Thyroid gland (tissue), 4 donors: ENCODE measurements at regions not wholly inside any gene's neighbourhood (a gene's known extent, or its start where the extent isn't known, plus 50 kb on each side); places are given as distances from the start of the nearest gene placed in this dataset.

Experiments used
- POLR2A ChIP-seq, 2 donors: fragments of 450-650 bp; IDR thresholded peaks; one replicate each; pipeline ENCODE4 v1.6.1; 2017; ENCODE audit warnings: antibody characterized with exemption in 2 of 2, mild to moderate bottlenecking in 2 of 2, moderate library complexity in 1 of 2
- TF ChIP-seq, protein P1 (sequence below), 6 experiments: fragments of 200-600 bp in 3 of 6; fragments of 450-650 bp in 3 of 6; sonication (generic) in 3 of 6; IDR thresholded peaks; one replicate each; pipeline ENCODE4 v1.5.1; 2016 to 2019; ENCODE audit warnings: antibody characterized with exemption in 6 of 6, mild to moderate bottlenecking in 2 of 6, inconsistent platforms in 1 of 6, moderate library complexity in 1 of 6

- TF ChIP-seq, protein P1, sequence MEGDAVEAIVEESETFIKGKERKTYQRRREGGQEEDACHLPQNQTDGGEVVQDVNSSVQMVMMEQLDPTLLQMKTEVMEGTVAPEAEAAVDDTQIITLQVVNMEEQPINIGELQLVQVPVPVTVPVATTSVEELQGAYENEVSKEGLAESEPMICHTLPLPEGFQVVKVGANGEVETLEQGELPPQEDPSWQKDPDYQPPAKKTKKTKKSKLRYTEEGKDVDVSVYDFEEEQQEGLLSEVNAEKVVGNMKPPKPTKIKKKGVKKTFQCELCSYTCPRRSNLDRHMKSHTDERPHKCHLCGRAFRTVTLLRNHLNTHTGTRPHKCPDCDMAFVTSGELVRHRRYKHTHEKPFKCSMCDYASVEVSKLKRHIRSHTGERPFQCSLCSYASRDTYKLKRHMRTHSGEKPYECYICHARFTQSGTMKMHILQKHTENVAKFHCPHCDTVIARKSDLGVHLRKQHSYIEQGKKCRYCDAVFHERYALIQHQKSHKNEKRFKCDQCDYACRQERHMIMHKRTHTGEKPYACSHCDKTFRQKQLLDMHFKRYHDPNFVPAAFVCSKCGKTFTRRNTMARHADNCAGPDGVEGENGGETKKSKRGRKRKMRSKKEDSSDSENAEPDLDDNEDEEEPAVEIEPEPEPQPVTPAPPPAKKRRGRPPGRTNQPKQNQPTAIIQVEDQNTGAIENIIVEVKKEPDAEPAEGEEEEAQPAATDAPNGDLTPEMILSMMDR (IDR thresholded peaks at IDR 0.05), result no peak
- no peak for TF ChIP-seq POLR2A (IDR thresholded peaks at IDR 0.05)
Observed at GRCh38 chr10:106481598-106482275, 682.8 kb downstream of the SORCS1 start.
